HEK293 (cell line): ENCODE measurements at regions not wholly inside any gene's neighbourhood (a gene's known extent, or its start where the extent isn't known, plus 50 kb on each side); places are given as distances from the start of the nearest gene placed in this dataset.

Experiments
- CTCF ChIA-PET: fragments of 350-600 bp; formaldehyde crosslinking; extraction: SDS; loops from one replicate; lab custom pipeline; 2021; ENCODE audit warnings: antibody characterized with exemption; lab: Yijun Ruan, JAX
- POLR2A ChIA-PET: fragments of 300-600 bp; formaldehyde crosslinking; extraction: SDS; loops from one replicate; lab custom pipeline; 2020; ENCODE audit warnings: antibody characterized with exemption, inconsistent platforms; lab: Yijun Ruan, JAX
- H3K27ac ChIP-seq: fragments of 200-500 bp; sonication (Bioruptor generic); 2 replicates; pipeline ENCODE4 v1.5.1; 2014; ENCODE audit warnings: low read depth, low read length, control low read depth, inconsistent platforms; ENCODE audit errors: extremely low read depth
- H3K36me3 ChIP-seq, 2 experiments: fragments of 200-500 bp in 1 of 2; sonication (Bioruptor generic) in 1 of 2; 1 replicate in 1 of 2; 2 replicates in 1 of 2; pipeline ENCODE4 v1.5.1; 2014 to 2017; ENCODE audit warnings: inconsistent platforms in 2 of 2, low read length in 2 of 2; ENCODE audit not compliant: control insufficient read depth in 2 of 2, insufficient read depth in 1 of 2
- H3K4me1 ChIP-seq: fragments of 200-500 bp; sonication (Bioruptor generic); 2 replicates; pipeline ENCODE4 v1.5.1; 2014; ENCODE audit warnings: mild to moderate bottlenecking, low read length, inconsistent platforms; ENCODE audit not compliant: control insufficient read depth, insufficient read depth
- H3K4me3 ChIP-seq: 2 replicates; pipeline ENCODE4 v1.5.1; 2011; ENCODE audit warnings: low read depth, mild to moderate bottlenecking, control low read depth, low read length, moderate library complexity
- H3K9me3 ChIP-seq: fragments of 200-500 bp; sonication (Bioruptor generic); 2 replicates; pipeline ENCODE4 v1.5.1; 2014; ENCODE audit warnings: low read depth, low read length, inconsistent platforms; ENCODE audit not compliant: control insufficient read depth, insufficient read depth
- GFI1B ChIP-seq: fragments of 450-650 bp; formaldehyde crosslinking; IDR thresholded peaks from 2 replicates; pipeline ENCODE4 v1.5.1; 2016; ENCODE audit warnings: missing biosample characterization, missing genetic modification characterization
- GLI2 ChIP-seq: fragments of 450-650 bp; formaldehyde crosslinking; IDR thresholded peaks from 2 replicates; pipeline ENCODE4; 2017; ENCODE audit warnings: missing biosample characterization, missing genetic modification characterization, low read depth, borderline replicate concordance
- HOXD13 ChIP-seq: sonication (generic); formaldehyde crosslinking; IDR thresholded peaks from 2 replicates; pipeline ENCODE4 v1.8.0; 2022; ENCODE audit warnings: missing genetic modification reagents, borderline replicate concordance
- MYNN ChIP-seq: fragments of 450-650 bp; formaldehyde crosslinking; IDR thresholded peaks from 2 replicates; pipeline ENCODE4 v1.5.1; 2016; ENCODE audit warnings: missing biosample characterization, missing genetic modification characterization, borderline replicate concordance
- OSR2 ChIP-seq: fragments of 450-650 bp; formaldehyde crosslinking; IDR thresholded peaks from 2 replicates; pipeline ENCODE4 v1.5.1; 2016; ENCODE audit warnings: missing biosample characterization, missing genetic modification characterization
- ZBTB17 ChIP-seq: fragments of 450-650 bp; formaldehyde crosslinking; IDR thresholded peaks from 2 replicates; pipeline ENCODE4 v1.5.1; 2016; ENCODE audit warnings: missing biosample characterization, missing genetic modification characterization
- ZIC2 ChIP-seq: fragments of 450-650 bp; formaldehyde crosslinking; IDR thresholded peaks from 2 replicates; pipeline ENCODE4 v1.5.1; 2016; ENCODE audit warnings: missing biosample characterization, missing genetic modification characterization
- ZNF146 ChIP-seq: fragments of 450-650 bp; formaldehyde crosslinking; IDR thresholded peaks from 2 replicates; pipeline ENCODE4 v1.5.1; 2016; ENCODE audit warnings: missing biosample characterization, missing genetic modification characterization
- ZNF174 ChIP-seq: fragments of 450-650 bp; formaldehyde crosslinking; IDR thresholded peaks from 2 replicates; pipeline ENCODE4 v1.5.0; 2017; ENCODE audit warnings: missing biosample characterization, mild to moderate bottlenecking, missing genetic modification characterization
- ZNF214 ChIP-seq: fragments of 450-650 bp; formaldehyde crosslinking; IDR thresholded peaks from 2 replicates; pipeline ENCODE4 v1.5.1; 2017; ENCODE audit warnings: missing biosample characterization, mild to moderate bottlenecking, missing genetic modification characterization, borderline replicate concordance
- ZNF23 ChIP-seq: fragments of 450-650 bp; formaldehyde crosslinking; IDR thresholded peaks from 2 replicates; pipeline ENCODE4 v1.5.1; 2016; ENCODE audit warnings: missing biosample characterization, missing genetic modification characterization, borderline replicate concordance
- ZNF311 ChIP-seq: fragments of 450-650 bp; formaldehyde crosslinking; IDR thresholded peaks from 2 replicates; pipeline ENCODE4 v1.5.1; 2017; ENCODE audit warnings: missing biosample characterization, missing genetic modification characterization, borderline replicate concordance
- ZNF366 ChIP-seq: fragments of 450-650 bp; formaldehyde crosslinking; conservative IDR thresholded peaks from 2 replicates; pipeline ENCODE4 v1.5.1; 2016; ENCODE audit warnings: missing biosample characterization, missing genetic modification characterization
- ZNF37A ChIP-seq: fragments of 450-650 bp; IDR thresholded peaks from 2 replicates; pipeline ENCODE4 v1.5.1; 2018; ENCODE audit warnings: missing biosample characterization, missing genetic modification characterization
- ZNF560 ChIP-seq: fragments of 450-650 bp; formaldehyde crosslinking; IDR thresholded peaks from 2 replicates; pipeline ENCODE4 v1.5.1; 2017; ENCODE audit warnings: missing biosample characterization, missing genetic modification characterization, borderline replicate concordance
- ZNF561 ChIP-seq: fragments of 450-650 bp; IDR thresholded peaks from 2 replicates; pipeline ENCODE4 v1.5.1; 2018; ENCODE audit warnings: missing biosample characterization, missing genetic modification characterization, borderline replicate concordance
- ZNF629 ChIP-seq: fragments of 450-650 bp; formaldehyde crosslinking; IDR thresholded peaks from 2 replicates; pipeline ENCODE4 v1.5.1; 2017; ENCODE audit warnings: missing biosample characterization, missing genetic modification characterization
- ZNF658 ChIP-seq: fragments of 450-650 bp; formaldehyde crosslinking; IDR thresholded peaks from 2 replicates; pipeline ENCODE4; 2016; ENCODE audit warnings: missing biosample characterization, missing genetic modification characterization
- ZNF664 ChIP-seq: fragments of 450-650 bp; formaldehyde crosslinking; IDR thresholded peaks from 2 replicates; pipeline ENCODE4 v1.5.1; 2016; ENCODE audit warnings: missing biosample characterization, missing genetic modification characterization
- ZSCAN16 ChIP-seq: fragments of 450-650 bp; formaldehyde crosslinking; IDR thresholded peaks from 2 replicates; pipeline ENCODE4 v1.5.1; 2016; ENCODE audit warnings: missing biosample characterization, missing genetic modification characterization
- TF ChIP-seq, protein P1 (sequence below): fragments of 450-650 bp; formaldehyde crosslinking; IDR thresholded peaks from 2 replicates; pipeline ENCODE4 v1.5.1; 2016; ENCODE audit warnings: missing biosample characterization, missing genetic modification characterization
- TF ChIP-seq, protein P2 (sequence below): fragments of 450-650 bp; formaldehyde crosslinking; IDR thresholded peaks from 2 replicates; pipeline ENCODE4 v1.5.1; 2016; ENCODE audit warnings: missing biosample characterization, missing genetic modification characterization
- TF ChIP-seq, protein P3 (sequence below): fragments of 450-650 bp; formaldehyde crosslinking; IDR thresholded peaks from 2 replicates; pipeline ENCODE4 v1.5.1; 2017; ENCODE audit warnings: missing biosample characterization, missing genetic modification characterization
- TF ChIP-seq, protein P4 (sequence below): fragments of 450-650 bp; IDR thresholded peaks from 2 replicates; pipeline ENCODE4 v1.5.1; 2018; ENCODE audit warnings: missing biosample characterization, missing genetic modification characterization

DNA sequence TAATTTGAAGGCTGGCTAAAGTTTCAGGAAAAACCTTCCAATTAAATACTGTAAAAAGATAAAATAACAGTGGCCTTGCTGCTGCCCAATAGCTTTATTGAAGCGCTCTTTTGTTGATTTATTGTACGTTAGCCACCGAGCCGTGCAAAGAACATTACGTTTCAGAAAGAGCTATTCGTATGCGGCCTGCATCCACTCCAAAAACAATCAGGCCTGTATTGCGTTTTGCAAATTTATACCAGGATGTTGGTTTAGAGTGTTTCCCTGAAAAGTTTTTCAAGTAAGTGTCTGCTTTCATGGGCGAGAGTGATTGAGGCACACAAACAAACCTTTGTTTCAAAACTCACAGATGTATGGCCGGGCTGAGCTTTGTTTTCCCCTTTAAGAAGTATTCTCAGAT is 257.2 kb upstream of the SALL3 start:
- Histone ChIP-seq H3K4me1 (no peaks in the 10 kb centered on the region), H3K9me3 (no peaks in the 10 kb centered on the region), H3K4me3 (no peak overlapping the region), H3K27ac (no peak overlapping the region), H3K36me3 (no peaks in the 10 kb centered on the region)
- ChIA-PET POLR2A (no interaction called here), CTCF (interaction anchor here (0.6 to 1.0 kb wide), 2 partner anchors 13 to 190 kb away, joined by 3 to 5 read pairs; no protein-coding TSS in a partner anchor)
- TF ChIP-seq ZNF629 (tag by site-specific recombination) (no peak), OSR2 (tag by site-specific recombination) (no peak), ZSCAN16 (no peak), HOXD13 (CRISPR knock-in tag) (no peak), ZNF664 (no peak), ZNF146 (tag by site-specific recombination) (no peak), ZNF214 (tag by site-specific recombination) (no peak), ZBTB17 (tag by site-specific recombination) (no peak), ZNF37A (no peak), GLI2 (tag by site-specific recombination) (no peak), ZNF560 (tag by site-specific recombination) (no peak), ZNF658 (tag by site-specific recombination) (no peak), GFI1B (no peak), ZNF174 (tag by site-specific recombination) (no peak)
- TF ChIP-seq, protein P1, sequence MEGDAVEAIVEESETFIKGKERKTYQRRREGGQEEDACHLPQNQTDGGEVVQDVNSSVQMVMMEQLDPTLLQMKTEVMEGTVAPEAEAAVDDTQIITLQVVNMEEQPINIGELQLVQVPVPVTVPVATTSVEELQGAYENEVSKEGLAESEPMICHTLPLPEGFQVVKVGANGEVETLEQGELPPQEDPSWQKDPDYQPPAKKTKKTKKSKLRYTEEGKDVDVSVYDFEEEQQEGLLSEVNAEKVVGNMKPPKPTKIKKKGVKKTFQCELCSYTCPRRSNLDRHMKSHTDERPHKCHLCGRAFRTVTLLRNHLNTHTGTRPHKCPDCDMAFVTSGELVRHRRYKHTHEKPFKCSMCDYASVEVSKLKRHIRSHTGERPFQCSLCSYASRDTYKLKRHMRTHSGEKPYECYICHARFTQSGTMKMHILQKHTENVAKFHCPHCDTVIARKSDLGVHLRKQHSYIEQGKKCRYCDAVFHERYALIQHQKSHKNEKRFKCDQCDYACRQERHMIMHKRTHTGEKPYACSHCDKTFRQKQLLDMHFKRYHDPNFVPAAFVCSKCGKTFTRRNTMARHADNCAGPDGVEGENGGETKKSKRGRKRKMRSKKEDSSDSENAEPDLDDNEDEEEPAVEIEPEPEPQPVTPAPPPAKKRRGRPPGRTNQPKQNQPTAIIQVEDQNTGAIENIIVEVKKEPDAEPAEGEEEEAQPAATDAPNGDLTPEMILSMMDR (tag by site-specific recombination) = no peak
- TF ChIP-seq, protein P2, sequence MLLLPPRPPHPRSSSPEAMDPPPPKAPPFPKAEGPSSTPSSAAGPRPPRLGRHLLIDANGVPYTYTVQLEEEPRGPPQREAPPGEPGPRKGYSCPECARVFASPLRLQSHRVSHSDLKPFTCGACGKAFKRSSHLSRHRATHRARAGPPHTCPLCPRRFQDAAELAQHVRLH (tag by site-specific recombination) = no peak
- TF ChIP-seq, protein P3, sequence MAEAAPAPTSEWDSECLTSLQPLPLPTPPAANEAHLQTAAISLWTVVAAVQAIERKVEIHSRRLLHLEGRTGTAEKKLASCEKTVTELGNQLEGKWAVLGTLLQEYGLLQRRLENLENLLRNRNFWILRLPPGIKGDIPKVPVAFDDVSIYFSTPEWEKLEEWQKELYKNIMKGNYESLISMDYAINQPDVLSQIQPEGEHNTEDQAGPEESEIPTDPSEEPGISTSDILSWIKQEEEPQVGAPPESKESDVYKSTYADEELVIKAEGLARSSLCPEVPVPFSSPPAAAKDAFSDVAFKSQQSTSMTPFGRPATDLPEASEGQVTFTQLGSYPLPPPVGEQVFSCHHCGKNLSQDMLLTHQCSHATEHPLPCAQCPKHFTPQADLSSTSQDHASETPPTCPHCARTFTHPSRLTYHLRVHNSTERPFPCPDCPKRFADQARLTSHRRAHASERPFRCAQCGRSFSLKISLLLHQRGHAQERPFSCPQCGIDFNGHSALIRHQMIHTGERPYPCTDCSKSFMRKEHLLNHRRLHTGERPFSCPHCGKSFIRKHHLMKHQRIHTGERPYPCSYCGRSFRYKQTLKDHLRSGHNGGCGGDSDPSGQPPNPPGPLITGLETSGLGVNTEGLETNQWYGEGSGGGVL (tag by site-specific recombination) = no peak
- TF ChIP-seq, protein P4, sequence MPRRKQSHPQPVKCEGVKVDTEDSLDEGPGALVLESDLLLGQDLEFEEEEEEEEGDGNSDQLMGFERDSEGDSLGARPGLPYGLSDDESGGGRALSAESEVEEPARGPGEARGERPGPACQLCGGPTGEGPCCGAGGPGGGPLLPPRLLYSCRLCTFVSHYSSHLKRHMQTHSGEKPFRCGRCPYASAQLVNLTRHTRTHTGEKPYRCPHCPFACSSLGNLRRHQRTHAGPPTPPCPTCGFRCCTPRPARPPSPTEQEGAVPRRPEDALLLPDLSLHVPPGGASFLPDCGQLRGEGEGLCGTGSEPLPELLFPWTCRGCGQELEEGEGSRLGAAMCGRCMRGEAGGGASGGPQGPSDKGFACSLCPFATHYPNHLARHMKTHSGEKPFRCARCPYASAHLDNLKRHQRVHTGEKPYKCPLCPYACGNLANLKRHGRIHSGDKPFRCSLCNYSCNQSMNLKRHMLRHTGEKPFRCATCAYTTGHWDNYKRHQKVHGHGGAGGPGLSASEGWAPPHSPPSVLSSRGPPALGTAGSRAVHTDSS (tag by site-specific recombination) = no peak

DNA sequence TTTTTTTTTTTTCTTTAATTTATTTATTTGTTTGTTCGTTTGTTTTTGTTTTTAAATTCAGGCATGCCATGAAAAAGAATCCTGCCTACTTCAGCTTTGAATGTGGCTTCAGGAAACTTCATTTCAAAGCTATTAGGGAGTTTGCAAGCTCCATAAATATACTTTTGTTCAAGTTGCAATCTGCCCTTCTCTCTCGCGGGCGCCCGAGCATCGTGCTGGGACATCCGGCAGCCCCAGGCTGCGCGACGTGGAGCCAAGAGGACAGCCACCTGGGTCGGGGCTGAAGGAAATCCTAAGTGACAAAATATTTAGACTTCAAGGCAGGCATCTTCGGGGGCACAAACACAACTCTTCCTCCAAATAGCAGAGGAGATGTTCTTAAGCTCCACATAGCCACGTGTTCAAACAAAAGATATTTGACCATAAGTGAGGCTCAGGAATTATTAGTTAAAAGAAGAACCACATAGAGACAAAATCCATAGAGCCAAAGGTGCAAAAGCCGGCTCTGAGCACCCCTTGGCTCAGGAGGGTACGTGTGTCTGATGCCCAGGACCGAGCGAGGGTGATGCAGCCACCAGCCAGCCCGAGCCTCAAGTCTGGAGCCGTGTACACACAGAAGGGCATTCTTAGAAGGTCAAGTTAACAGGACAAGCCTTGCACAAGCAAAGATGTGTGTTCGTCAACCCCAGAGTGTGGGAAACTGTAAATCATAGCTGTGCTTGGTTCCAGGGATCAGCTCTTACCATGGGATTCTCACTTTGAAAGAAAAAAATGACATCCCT is 256.5 kb upstream of the SALL3 start:
- no peaks in the 10 kb centered on the region for H3K36me3 ChIP-seq
- no peak overlapping the region for H3K4me3 ChIP-seq
- no peak overlapping the region for H3K27ac ChIP-seq
- CTCF ChIA-PET = interaction anchor here (0.6 to 1.0 kb wide), 2 partner anchors 13 to 191 kb away, joined by 3 to 5 read pairs; no protein-coding TSS in a partner anchor
- no peaks in the 10 kb centered on the region for H3K9me3 ChIP-seq
- no peaks in the 10 kb centered on the region for H3K4me1 ChIP-seq
- POLR2A ChIA-PET = no interaction called here
- no peak for TF ChIP-seq ZNF561 (tag by site-specific recombination)
- no peak for TF ChIP-seq ZNF366 (tag by site-specific recombination)
- TF ChIP-seq MYNN (tag by site-specific recombination) = no peak
- TF ChIP-seq GFI1B = no peak
- TF ChIP-seq ZIC2 (tag by site-specific recombination) = no peak
- TF ChIP-seq ZNF23 (tag by site-specific recombination) = no peak
- TF ChIP-seq, protein P1 (tag by site-specific recombination) = no peak
- TF ChIP-seq ZNF311 = no peak
- TF ChIP-seq, protein P3 (tag by site-specific recombination) = no peak
